T-helper 9 cell (primary cell): ENCODE measurements at regions not wholly inside any gene's neighbourhood (a gene's known extent, or its start where the extent isn't known, plus 50 kb on each side); places are given as distances from the start of the nearest gene placed in this dataset.

Experiments
- DNase-seq: peaks from one replicate; pipeline ENCODE4 v3.0.0-alpha.2; 2020

DNA sequence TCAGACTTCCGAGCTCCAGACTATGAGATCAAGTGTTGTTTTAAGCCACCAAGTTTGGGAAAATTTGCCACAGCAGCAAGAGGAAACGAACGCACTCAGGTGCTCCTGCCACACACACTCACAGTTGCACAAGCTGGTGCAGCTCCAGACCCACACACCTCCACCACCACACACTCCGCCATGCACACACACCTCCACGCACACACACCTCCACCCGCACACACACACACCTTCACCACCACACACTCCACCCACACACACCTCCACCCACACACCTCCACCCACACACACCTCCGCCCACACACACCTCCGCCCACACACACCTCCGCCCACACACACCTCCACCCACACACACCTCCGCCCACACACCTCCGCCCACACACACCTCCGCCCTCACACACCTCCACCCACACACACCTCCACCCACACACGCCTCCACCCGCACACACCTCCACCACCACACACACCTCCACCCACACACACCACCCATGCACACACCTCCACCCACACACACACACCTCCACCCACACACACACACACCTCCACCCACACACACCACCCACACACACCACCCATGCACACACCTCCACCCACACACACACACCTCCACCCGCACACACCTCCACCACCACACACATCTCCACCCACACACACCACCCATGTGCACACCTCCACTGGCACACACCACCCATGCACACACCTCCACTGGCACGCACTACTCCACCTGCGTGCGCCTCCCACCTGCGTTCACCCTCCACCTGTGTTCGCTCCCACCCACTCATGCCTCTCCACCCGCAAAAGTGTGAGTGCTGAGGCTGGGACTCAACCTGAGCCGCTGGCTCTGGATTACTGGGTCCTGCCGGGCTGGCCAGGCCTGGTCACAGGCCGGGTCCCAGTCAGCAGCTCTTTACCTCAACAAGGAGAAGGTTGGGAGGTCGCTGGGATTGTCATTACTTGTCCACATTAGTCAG, 175.6 kb downstream of the BMP7 start:
- no peak for DNase-seq

DNA sequence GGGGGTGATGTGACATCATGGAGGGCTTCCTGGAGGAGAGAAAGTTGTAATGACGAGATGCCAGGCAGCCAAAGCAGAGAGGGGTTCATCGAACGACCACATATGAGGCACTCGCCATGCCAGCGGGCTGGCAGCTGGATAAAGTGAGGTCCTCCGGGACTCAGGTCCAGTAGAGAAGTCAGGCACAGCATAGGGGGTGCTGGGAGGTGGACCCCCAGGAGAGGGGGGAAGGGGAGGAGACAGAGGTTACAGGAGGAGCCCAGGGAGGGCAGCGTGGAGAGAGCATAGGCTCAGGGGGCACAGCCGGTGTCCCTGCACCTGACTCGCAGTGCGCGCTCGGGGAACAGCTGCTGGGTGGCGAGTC, 174.7 kb downstream of the BMP7 start:
- no peak for DNase-seq

DNA sequence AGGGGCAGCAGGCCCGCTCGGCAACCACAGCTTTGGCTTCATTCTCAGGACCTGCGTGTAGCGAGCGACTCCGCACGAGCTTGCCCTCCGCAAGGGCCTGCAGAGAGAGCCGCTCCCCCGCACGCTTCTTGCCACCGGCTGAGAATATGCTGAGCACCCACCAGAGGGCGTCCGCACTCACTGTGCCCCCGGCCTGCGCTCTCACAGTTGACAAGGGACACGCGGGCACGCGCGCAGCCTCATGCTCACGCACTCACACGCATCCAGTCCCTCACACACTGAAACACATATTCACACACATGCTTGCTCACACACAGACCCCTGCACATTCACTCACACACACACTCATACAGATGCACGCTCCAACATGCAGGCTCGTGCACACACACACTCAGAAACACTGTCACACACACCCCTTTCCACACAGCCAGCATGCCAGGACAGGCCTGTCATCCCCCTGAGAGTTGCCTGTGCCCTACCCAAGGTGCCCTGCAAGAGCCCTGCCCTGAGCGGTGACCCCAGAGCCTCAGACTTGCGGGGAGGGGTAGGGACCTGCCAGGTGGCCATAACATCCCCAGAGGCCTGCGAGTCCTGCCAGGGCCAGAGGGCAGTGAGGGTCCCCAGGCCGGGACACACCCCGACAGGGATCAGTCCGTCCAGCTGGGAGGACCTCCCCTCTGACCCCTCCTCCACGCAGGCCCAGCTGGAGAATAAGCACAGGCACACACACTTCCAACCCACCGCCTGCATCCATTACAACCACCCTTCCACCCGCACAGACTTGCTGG, 174.1 kb downstream of the BMP7 start:
- peak; percentile 23 for DNase-seq

DNA sequence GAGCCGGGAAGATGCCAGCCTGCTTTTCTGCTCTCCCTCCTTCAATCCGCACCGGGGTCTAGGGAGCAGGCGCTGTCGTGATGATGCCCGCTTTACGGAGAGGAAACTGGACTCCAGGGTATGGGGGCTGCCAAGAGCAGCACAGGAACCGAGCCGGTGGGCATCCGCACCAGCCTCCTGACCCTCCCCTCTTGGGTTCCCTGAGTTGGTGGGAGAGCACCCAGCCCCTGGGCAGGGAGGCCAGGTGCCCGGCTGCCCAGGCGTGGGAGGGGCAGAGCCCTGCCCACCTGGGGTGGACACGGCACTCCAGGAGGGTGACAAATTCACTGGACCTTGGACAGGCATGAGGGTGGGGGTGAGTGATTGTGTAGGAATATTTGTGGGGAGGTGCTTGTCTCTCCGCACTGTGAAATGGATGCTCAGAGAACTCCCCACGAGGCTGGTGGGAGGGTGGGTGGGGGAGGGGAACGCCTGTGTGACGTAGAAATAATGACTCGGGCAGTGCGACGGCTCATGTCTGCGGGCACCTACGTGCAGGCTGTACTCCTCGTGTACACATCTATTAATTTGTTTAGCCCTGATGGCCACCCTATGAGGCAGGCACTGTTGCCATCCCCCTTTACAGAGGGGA, 173.4 kb downstream of the BMP7 start:
- no peak for DNase-seq

DNA sequence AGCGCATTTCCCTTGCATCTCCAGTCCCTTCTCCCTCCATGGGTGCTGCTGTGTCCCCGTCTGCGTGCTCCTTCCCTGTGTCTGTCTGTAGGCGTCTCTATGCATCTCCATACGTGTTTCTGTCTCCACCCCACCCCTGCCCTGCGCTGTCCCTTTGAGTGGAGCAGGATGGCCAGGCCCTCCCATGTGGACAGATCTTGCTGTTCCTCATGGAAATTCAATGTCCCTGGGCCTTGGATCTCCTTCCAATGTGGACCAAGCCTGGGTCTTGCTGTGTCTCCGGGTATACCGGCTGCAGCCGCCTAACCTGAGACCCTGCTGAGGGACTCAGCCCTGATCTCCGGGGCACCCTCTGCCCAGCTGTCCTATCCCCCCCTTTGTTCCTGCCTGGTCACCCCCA, 172.7 kb downstream of the BMP7 start:
- no peak for DNase-seq

DNA sequence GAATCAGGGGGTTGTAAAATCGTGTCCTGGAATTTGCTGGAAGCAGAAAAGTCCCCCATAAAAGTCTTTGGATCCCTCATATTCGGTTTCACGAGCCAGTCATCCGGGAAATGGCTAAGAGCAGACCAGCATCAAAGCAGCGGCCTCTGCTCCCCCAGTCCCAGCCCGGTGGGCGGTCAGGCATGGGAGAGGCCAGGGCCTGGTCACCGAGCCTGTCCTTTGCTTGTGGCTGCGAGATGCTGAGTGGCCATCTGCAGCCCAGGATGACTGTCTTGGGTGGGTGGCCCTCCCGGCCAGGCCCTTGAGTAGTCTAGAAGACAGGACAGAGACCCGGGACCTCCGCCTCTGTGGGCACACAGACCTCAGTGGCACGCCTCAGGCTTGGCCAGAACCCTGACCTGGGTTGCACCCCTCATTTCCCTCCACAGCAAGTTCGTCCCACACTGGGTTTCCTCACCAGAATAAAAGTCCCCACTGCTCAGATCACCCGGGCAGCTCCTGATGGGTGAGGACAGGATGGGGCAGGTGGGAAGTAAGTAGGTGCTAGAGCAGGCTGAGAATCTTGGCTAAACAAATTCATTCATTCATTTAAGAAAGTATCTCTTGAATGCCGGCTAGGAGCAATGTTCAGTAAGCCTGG, 172.1 kb downstream of the BMP7 start:
- DNase-seq: no peak

DNA sequence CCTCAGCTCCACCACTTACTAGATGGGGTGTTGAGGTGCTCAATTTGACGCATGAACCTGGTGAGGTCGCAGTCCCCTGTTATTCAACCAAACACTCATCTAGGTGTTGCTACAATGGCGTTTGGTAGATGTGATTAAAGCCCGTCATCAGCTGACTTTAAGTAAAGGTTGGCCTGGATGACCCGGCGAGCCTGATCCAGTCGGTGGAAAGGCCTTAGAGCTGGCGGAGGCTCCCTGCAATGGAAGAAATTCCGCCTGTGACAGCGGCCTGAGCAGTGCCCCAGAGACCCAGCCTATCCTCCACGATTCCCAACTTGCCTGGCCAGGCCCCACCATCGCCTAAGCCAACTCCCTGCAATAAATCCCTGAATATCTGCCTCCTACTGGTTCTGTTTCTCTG, 171.4 kb downstream of the BMP7 start:
- no peak for DNase-seq

DNA sequence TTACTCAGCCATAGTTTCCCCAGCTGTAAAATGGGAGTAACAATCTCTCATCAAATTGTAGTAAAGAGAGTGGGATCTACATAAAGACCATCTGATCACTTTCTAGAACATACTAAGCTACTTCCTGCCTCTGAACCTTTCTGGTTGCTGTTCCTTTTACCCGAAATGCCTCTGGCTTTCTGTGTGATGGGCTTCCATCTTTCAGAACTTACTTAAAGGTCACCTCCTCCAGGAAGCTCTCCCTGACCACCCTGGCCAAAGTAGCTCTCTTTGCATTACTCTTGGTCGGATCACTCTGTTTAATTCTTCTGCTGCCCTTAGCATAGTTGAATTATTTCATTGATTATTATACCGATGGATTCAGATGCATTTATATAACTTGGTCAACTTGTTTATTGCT, 171.0 kb downstream of the BMP7 start:
- DNase-seq: no peak

DNA sequence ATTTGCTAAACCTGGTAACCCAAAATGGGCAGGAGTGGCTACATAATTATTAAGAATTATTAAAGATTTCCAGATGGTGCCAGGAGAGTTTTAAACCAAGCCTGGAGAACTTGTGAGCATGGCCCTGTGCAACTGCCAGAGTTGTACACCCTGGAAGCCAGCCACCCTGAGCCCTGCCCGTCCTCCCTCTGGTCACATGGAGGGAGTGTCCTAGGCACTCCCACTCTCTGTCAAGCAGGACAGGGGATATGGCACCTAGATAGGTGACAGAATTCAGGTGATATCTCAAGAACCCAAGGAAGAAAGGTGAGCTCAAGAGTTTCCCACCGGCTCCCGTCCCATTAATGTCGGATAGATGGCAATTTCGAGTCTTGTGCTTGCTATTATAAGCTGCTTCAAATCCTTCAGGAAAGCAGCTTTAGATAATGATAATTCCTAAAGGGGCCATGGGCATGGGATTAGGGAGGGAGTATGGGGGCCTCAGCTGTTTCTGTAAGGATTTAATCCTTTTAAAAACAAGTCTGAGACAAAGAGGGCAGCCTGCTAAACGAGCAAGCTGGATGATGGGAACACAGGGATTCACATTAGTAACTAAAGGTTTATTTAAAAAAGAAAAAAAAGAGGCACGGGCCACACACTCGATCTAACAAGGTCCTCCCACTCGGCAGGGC, 169.1 kb downstream of the BMP7 start:
- DNase-seq: no peak

DNA sequence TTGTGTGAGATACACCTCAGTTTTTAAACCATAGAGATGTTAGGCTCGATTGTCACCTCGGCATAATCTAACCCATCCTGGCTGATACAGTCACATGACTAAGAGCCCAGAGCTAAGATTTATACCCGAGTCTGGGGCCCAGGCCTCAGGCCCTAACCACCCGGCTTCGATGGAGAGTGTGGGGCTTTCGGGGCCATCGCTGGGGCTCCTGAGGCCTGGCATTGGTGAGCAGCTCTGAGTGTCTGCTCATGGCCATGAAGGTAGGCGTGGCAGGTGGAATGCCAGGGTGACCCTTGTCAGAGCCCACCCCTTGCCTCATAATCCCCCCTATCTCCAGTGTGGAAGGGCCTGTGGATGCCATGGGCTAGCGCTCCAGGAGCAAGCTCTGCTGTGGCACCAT, 164.3 kb downstream of the BMP7 start:
- DNase-seq: no peak

DNA sequence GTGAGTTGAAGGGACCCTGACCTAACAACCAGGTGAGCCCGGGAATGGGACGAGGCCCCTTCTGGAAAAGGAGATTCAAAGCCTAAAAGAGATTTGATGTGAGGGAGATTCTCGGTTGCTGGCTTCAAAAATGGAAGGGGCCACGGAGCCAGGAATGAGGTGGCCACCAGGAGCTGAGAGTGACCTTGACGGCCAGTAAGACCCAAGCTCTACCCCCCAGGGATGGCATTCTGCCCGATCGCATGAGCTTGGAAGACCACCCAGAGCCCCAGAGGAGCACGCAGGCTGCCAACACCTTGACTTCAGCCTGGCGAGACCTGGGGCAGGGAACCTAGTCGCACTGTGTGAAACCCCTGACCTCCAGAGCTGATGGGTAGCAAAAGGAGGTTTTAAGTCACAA, 163.9 kb downstream of the BMP7 start:
- DNase-seq: no peak

DNA sequence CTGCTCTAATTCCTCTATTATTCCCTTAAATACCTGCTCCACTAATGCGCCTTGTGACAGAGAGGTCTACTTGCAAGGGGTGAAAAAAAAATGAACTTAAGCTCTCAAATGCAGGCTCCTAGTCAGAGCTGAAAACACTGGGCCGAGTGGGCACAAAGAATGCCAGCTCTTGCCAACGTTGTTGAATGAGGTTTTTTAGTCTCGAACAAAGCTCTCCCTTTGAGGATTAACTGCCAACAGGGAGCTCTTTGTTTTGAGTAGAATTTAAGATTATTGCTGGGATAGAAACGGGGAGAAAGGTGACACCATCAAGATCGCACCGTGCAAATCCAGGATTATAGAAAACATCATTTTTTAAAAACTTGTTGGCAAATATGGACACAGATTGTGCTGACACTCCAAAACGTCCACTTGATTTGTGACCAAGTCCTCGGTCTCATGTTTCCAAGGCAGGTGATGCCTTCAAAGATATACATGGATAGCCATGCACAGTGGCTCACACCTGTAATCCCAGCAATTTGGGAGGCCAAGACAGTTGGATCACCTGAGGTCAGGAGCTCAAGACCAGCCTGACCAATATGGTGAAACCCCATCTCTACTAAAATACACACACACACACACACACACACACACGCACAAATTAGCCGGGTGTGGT, 163.2 kb downstream of the BMP7 start:
- DNase-seq: no peak

DNA sequence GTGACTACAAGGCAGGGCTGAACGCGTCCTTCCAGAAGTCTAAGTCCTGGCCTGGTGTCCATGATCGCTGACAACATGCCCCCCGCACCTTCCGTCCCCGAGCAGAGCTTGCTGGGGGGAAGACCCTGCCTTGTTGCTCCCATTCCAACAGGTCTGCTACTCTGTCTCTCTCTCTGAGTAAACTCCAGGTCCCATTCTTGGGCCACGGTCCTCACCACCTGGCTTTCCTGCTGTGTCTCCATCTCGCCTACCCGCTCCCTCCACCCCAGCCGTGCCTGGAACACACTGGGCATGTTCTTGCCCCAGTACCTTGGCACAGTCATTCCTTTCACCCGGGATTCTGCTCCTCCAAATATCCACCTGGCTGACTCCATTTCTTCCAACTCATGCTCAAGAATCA, 162.3 kb downstream of the BMP7 start:
- DNase-seq: no peak

DNA sequence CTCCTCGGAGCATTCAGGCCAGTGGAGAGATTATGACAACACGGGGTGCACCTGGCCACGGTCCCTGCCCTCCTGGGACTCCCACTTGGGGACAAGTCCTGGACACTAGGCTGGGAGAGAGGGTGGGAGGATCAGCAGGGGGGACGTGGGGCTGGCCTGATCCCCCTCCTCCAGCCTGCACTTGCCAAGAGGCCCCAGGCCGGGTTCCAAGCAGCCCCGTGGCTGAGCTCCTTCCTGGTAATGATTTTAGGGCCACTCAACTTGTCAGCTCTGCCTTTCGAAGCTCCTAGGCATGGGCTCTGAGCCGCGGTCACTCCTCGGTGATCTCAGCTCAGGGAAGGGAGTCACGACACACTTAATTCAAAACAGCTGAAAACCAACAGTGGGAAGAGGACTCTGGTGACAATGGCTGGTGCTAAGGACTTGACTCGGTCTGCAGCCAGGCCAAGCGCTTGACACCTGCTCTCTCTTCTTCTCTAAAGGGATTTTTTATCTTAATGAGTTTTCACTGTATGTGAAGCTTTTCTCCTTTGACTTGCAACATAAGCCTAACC, 161.7 kb downstream of the BMP7 start:
- DNase-seq: no peak

DNA sequence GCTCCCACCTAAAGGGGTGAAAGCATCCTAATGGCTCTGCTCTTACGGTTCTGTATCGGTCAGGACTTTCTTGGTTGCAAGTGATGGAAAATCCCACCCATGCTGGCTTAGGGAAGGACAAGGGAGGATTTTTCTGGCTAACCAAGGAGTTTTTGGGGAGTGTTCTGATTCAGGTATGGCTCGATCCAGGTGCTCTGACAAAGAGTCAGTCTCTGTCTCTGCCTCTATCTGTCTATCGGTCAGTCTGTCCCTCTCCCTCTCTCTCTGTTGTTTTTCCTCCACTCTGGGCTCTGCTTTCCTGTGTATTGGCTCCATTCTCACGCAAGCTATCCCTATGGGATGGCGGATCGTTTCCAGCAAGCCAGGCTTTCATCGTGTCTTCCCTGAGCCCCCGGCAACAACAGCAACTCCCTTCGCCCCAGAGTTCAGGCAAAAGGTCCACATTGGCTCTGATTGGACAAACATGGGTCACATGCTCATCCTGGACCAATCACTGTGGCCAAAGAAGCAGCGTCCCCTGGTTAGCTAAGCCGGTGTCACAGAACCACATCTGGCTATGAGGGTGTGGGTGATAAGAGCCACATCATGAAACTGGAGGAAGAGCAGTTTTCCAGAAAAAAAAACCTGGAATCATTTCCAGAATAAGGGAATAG, 160.3 kb downstream of the BMP7 start:
- DNase-seq: no peak

DNA sequence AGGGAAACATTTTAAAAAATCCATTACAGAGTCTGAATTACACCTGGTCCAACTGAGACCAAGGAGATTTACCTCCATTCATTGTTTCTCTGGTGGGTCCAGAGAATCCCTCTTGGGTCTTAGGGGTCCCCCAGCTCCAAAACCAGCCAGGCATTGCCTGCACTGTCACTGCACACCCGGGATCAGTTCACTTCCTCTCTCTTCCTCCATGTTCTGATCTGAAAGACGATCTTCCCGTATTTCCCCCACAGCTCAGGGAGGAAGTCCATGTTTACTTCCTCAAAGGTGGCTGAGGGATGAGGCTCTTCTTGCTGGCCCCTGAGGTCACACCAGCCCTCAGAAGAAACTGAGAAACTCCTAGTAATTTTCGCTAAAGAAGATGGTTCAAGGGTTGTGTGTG, 159.7 kb downstream of the BMP7 start:
- no peak for DNase-seq

DNA sequence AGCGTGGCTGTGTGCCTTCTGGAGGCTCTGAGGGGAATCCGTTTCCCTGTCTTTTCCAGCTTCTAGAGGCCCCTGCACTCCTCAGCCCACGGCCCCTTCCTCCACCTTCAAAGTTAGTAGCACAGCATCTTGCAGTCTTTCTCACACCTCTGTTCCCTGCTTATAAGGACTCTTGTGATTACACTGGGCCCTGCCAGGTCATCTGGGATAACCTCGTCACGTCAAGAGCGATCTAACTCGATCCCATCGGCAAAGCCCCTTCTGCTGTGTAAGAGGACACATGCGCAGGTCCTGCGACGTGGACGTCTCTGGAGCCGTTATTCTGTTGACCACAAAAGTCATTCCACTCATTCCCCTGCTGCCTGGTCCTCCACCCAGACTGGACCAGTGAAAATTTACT, 159.2 kb downstream of the BMP7 start:
- no peak for DNase-seq

DNA sequence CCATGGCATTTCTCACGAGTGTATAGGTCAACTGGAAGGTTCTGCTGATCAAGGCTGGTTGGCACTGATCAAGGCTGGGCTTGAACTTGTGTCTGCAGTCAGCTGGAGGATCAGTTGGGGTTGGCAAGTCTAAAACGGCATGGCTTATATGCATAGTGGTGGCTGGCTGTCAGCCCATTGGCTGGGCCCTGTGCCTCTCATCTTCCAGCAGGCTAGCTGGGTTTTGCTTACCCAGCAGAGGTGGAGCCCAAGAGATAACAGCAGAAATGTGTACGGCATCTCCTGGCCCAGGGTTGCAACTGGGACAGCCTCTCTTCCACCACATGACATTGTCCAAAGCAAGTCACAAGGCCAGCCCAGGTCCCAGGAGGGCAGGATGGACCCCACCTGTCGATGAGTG, 158.2 kb downstream of the BMP7 start:
- DNase-seq: no peak

DNA sequence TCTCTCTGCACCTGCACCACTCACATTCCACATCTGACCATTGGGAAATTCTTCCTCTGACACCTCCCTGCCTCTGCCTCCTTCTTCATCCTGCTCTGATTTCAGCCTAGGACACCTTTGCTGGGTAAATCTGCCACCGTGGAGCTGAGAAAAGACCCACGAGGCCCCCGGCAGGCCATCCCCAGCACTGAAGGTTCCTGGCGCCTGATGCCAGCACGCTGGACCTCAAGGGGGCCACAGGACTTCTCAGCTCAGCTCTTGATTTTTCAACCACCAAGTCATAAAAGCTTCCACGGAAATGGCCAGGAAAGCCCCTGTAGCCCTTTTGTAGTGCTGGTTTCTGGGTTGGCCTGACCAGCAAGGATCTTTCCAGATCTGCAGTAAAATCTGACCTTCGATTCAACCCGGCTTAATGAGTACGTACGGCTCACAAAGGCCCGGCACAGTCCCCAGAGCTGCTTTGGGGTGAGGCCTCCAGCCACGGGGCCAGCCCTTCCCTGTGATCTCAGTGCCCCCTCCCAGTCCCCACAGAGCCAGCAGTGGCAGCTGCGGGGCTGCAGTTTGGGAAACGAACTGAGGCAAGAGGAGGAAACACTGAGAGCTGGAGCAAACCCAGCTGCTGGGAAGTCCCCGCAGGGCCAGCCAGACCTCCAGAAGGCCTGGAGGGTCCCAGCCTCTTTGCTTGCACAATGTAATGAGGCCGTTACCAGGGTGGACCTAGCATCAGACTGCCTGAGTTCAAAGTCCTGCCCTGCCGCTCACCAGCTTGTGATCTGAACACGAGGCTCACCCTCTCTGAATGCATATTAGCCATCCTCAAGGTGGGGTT, 157.5 kb downstream of the BMP7 start:
- no peak for DNase-seq

DNA sequence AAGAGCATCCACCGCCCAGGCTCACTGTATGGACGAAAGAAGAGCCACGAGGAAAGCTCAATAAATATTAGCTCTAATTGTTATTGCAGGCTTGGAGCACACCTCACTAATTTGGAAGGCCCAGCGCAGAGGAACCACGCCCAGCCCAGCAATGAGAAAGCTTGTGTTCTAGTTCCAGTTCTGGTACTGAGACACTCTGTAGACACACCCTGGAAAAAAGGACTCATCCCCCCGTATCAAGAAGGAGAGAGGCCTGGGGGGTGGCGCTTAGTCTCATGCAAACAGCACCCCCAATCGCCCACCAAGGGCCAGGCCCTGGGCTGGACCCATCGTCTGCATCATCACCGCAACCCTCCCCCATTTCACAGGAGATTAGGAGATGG, 156.9 kb downstream of the BMP7 start:
- no peak for DNase-seq
